HL-60 (cell line): ENCODE measurements at regions not wholly inside any gene's neighbourhood (a gene's known extent, or its start where the extent isn't known, plus 50 kb on each side); places are given as distances from the start of the nearest gene placed in this dataset.

Experiments
- POLR2AphosphoS5 ChIP-seq: IDR thresholded peaks from 2 replicates; pipeline ENCODE4 v1.6.1; 2012; ENCODE audit warnings: low read depth
- TF ChIP-seq, protein P1 (sequence below): IDR thresholded peaks from one replicate; pipeline ENCODE4 v1.5.1; 2011; ENCODE audit warnings: low read length, control low read depth, inconsistent platforms; ENCODE audit not compliant: insufficient read depth
- TF ChIP-seq, protein P2 (sequence below): IDR thresholded peaks from 2 replicates; pipeline ENCODE4 v1.6.1; 2012; ENCODE audit warnings: low read depth; ENCODE audit not compliant: insufficient replicate concordance

DNA sequence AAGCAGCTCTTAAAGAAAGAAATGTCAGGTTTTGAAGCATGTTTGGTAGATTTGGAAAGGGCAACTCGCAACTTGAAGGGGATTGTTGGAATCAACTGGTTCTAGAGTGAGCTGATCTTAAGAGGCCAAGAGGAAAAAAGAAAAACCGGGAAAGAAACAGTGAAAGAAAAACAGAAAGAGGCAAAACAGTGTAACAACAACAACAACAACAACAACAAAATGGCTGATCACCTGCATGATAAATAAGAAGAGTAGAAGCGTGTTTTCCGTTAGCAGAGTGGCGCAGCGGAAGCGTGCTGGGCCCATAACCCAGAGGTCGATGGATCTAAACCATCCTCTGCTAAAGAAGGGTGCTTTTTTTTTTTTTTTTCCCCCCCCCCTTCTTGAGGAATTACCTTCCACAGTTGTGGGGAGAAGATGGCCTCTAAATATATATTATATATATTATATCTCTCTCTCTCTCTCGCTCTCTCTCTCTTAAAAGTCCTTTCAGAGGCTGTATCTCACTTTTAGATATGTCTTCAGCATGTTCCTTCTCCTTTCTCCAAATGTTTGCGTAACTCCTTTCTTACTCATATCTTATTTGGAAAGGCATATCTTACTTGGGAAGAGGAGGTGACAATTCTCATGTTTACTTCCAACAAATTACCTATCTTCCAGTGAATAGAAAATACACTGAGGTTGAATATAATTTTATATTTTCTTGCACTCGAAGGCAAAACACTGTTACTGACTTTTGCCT lies 134.4 kb downstream of the OR2B2 start:
- TF ChIP-seq, protein P1, sequence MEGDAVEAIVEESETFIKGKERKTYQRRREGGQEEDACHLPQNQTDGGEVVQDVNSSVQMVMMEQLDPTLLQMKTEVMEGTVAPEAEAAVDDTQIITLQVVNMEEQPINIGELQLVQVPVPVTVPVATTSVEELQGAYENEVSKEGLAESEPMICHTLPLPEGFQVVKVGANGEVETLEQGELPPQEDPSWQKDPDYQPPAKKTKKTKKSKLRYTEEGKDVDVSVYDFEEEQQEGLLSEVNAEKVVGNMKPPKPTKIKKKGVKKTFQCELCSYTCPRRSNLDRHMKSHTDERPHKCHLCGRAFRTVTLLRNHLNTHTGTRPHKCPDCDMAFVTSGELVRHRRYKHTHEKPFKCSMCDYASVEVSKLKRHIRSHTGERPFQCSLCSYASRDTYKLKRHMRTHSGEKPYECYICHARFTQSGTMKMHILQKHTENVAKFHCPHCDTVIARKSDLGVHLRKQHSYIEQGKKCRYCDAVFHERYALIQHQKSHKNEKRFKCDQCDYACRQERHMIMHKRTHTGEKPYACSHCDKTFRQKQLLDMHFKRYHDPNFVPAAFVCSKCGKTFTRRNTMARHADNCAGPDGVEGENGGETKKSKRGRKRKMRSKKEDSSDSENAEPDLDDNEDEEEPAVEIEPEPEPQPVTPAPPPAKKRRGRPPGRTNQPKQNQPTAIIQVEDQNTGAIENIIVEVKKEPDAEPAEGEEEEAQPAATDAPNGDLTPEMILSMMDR = no peak
- TF ChIP-seq, protein P2, sequence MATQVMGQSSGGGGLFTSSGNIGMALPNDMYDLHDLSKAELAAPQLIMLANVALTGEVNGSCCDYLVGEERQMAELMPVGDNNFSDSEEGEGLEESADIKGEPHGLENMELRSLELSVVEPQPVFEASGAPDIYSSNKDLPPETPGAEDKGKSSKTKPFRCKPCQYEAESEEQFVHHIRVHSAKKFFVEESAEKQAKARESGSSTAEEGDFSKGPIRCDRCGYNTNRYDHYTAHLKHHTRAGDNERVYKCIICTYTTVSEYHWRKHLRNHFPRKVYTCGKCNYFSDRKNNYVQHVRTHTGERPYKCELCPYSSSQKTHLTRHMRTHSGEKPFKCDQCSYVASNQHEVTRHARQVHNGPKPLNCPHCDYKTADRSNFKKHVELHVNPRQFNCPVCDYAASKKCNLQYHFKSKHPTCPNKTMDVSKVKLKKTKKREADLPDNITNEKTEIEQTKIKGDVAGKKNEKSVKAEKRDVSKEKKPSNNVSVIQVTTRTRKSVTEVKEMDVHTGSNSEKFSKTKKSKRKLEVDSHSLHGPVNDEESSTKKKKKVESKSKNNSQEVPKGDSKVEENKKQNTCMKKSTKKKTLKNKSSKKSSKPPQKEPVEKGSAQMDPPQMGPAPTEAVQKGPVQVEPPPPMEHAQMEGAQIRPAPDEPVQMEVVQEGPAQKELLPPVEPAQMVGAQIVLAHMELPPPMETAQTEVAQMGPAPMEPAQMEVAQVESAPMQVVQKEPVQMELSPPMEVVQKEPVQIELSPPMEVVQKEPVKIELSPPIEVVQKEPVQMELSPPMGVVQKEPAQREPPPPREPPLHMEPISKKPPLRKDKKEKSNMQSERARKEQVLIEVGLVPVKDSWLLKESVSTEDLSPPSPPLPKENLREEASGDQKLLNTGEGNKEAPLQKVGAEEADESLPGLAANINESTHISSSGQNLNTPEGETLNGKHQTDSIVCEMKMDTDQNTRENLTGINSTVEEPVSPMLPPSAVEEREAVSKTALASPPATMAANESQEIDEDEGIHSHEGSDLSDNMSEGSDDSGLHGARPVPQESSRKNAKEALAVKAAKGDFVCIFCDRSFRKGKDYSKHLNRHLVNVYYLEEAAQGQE = no peak
- TF ChIP-seq POLR2AphosphoS5 = no peak
